ENCODE measurements at regions not wholly inside any gene's neighbourhood (a gene's known extent, or its start where the extent isn't known, plus 50 kb on each side); places are given as distances from the start of the nearest gene placed in this dataset.

DNA sequence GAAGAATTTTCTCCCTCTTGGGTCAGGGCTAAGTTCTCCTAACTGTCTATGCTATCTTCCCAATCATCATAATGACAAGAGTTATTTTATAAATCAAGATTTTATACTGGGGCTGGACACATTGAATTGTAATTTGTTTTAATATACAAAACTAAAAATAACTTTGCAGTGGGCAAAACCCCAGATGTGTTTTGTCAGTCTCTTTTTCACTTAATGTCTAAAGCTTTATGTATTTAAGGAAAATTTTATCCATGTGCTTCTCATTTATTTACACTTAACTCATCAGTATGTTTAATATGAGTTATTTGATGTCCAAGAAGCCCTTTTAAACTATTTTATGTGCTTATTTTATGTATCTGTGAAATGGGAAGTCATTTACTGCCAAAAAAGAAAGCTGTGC lies 362.8 kb upstream of the ADAMTSL1 start:
- H3K36me3 ChIP-seq (ENCODE audit: control insufficient read depth, insufficient read depth, low read length) = no peaks in the 10 kb centered on the region

DNA sequence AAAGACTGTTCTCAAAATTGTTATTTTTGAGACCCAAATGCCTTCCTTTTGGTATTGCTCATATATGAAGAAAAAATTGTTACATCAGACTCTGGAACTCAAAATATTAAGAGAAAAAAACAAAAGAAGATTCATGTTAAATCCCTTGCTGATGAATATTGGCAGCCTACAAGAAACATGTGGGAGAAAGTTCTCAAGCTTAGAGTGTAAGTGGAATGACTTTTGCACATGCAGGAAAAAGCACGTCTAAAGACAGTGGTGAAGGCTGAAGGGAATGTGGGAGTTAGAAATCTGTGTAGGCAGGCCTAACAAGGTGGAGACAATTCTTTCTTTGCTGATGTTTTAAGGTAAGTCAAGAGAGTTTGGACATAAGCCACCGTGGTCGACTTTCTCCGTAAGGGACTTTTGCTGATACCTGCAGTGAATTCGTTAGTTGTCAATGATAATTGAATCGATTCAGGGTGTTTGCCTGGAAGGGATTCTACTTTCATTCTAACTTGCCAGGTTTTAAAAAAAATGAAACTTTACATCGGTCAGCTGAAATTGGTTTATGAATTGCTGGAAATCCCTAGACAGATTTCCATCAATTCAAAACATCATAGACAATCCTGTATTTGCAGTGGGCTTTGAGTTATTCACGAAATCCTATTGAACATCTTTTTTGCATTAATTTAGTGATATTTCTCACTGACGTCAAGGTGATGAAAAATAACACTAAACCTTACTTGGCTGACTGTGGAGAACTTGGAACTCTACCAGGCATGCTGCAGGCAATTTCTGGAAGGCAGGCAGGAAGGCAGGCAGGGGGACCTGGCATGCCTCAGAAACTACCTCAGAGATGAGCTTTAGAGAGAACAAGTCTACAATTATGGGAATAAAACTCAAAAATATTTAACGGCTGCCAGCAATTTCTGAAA lies 359.1 kb upstream of the ADAMTSL1 start:
- H3K4me1 ChIP-seq (ENCODE audit: control insufficient read depth, insufficient read depth, low read length) = no peaks in the 10 kb centered on the region
- no peaks in the 10 kb centered on the region for H3K27me3 ChIP-seq (ENCODE audit: control insufficient read depth, insufficient read depth, low read length)
- no peaks in the 10 kb centered on the region for H3K9me3 ChIP-seq (ENCODE audit: control insufficient read depth, insufficient read depth, low read length)
- no peaks in the 10 kb centered on the region for H3K36me3 ChIP-seq (ENCODE audit: control insufficient read depth, insufficient read depth, low read length)
- DNase-seq (ENCODE audit: low read depth, low spot score) = no peak
- no peak overlapping the region for H3K27ac ChIP-seq (ENCODE audit: low read length)
- no CpG with 5 or more reads among the region's 10 CpGs for WGBS (ENCODE audit: insufficient coverage, insufficient read length)
- H3K4me3 ChIP-seq (ENCODE audit: low read length) = no peak overlapping the region

More for the DNA sequence above, 362.8 kb upstream of the ADAMTSL1 start:
- no peaks in the 10 kb centered on the region for H3K27me3 ChIP-seq (ENCODE audit: control insufficient read depth, insufficient read depth, low read length)
- DNase-seq (ENCODE audit: low read depth, low spot score) = no peak
- no peak overlapping the region for H3K27ac ChIP-seq (ENCODE audit: low read length)
- H3K4me3 ChIP-seq (ENCODE audit: low read length) = no peak overlapping the region
- no peaks in the 10 kb centered on the region for H3K9me3 ChIP-seq (ENCODE audit: control insufficient read depth, insufficient read depth, low read length)
- no peaks in the 10 kb centered on the region for H3K4me1 ChIP-seq (ENCODE audit: control insufficient read depth, insufficient read depth, low read length)

DNA sequence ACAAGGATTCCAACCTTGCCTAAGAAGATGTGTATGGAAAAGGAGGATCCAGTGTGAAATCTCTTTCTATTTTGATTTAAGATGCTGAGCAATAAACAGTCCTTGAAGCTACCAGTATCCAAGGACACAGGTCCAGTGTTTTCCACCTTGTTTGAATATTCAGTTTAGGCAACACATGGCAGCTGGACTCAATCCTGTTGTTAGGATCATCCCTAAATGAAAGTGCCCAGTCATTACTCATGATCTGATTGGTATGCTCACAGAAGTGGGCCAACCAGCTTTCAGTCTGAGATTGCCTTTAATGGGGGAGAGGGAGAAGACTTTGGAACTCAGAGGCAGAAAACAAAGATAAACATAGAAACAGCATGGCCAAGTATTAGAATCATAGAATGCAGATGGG lies 355.7 kb upstream of the ADAMTSL1 start:
- H3K36me3 ChIP-seq (ENCODE audit: control insufficient read depth, insufficient read depth, low read length) = no peaks in the 10 kb centered on the region
- H3K4me3 ChIP-seq (ENCODE audit: low read length) = no peak overlapping the region
- no peaks in the 10 kb centered on the region for H3K9me3 ChIP-seq (ENCODE audit: control insufficient read depth, insufficient read depth, low read length)
- H3K27me3 ChIP-seq (ENCODE audit: control insufficient read depth, insufficient read depth, low read length) = no peaks in the 10 kb centered on the region
- no peak overlapping the region for H3K27ac ChIP-seq (ENCODE audit: low read length)
- no peaks in the 10 kb centered on the region for H3K4me1 ChIP-seq (ENCODE audit: control insufficient read depth, insufficient read depth, low read length)
- DNase-seq (ENCODE audit: low read depth, low spot score) = no peak

DNA sequence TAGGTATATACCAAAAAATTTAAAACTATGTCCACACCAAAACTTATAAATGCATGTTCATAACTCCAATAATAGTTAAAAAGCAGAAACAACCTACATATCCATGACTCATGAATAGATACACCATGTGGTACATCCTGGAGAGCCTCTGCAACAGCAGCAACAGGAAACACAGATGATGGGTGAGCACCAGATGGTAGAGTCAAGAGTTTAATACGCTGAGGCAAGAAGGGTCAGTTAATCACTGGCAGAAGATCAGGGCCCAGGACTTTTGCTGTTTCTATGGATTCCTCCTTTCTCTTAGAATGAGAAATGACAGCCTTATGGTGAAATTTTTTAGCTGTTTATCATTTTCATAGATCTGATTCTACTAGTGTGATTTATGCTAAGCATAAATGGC lies 351.8 kb upstream of the ADAMTSL1 start:
- Histone ChIP-seq H3K4me3 (ENCODE audit: low read length) (no peak overlapping the region), H3K4me1 (ENCODE audit: control insufficient read depth, insufficient read depth, low read length) (no peaks in the 10 kb centered on the region), H3K9me3 (ENCODE audit: control insufficient read depth, insufficient read depth, low read length) (no peaks in the 10 kb centered on the region), H3K27ac (ENCODE audit: low read length) (no peak overlapping the region), H3K36me3 (ENCODE audit: control insufficient read depth, insufficient read depth, low read length) (no peaks in the 10 kb centered on the region), H3K27me3 (ENCODE audit: control insufficient read depth, insufficient read depth, low read length) (no peaks in the 10 kb centered on the region)
- DNase-seq (ENCODE audit: low read depth, low spot score) = no peak
- WGBS (ENCODE audit: insufficient coverage, insufficient read length) = no CpG with 5 or more reads among the region's 1 CpG

DNA sequence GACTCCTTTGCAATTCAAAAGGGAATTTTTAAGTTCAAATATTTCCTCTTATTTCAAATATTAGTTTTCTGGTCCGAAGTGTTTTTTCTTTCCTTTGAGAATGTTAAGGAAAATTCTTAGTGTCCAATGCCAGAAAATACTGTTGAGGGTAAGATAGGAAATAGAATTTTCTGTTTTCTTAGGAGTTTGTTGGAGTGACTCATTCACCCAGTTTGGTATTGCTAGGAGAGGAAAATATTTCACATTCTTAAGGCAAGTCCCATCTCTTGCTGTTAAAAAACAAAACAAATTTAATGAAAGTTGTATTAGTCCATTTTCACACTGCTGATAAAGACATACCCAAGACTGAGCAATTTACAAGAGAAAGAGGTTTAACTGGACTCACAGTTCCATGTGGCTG lies 349.2 kb upstream of the ADAMTSL1 start:
- Histone ChIP-seq H3K9me3 (ENCODE audit: control insufficient read depth, insufficient read depth, low read length) (no peaks in the 10 kb centered on the region), H3K27ac (ENCODE audit: low read length) (no peak overlapping the region), H3K36me3 (ENCODE audit: control insufficient read depth, insufficient read depth, low read length) (no peaks in the 10 kb centered on the region), H3K27me3 (ENCODE audit: control insufficient read depth, insufficient read depth, low read length) (0 out of 2 replicates have a peak, but pooled peaks cover under 1% of the 10 kb centered on the region), H3K4me1 (ENCODE audit: control insufficient read depth, insufficient read depth, low read length) (peaks cover 1% of the 10 kb centered on the region; the same call in 1 of the 2 replicates), H3K4me3 (ENCODE audit: low read length) (no peak overlapping the region)
- DNase-seq (ENCODE audit: low read depth, low spot score) = no peak
- WGBS (ENCODE audit: insufficient coverage, insufficient read length) = no CpG with 5 or more reads among the region's 1 CpG

DNA sequence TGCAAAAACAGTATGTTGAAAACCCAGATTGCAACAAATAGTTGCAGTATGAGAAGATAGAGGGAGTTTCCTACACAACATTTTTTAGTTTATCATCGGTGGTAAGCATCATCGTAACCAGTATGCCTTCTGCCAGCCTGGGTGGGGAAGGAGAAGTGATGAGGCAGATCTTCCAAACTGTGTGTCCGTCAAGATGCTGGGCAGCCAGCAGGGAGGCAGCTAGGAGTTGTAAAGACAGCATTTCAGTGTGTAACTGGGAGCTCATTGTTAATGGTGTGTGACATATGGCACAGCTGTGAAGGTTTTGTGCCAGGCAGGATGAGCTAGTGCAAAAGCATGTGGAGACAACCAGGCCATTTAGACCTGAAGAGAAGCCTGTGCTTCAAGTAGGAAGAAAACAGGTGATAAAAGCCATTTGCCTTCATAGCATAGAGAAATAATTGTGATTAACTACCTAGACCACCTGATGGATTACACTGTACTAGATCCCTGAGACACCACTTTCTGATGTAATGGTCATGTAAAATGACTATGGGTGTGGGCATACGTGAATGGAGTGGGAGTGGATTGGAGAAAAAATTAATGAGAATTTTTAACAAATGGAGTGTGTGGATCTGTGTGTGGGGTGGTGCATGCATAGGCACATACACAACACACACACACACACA lies 347.0 kb upstream of the ADAMTSL1 start:
- Histone ChIP-seq H3K4me3 (ENCODE audit: low read length) (no peak overlapping the region), H3K27ac (ENCODE audit: low read length) (no peak overlapping the region), H3K36me3 (ENCODE audit: control insufficient read depth, insufficient read depth, low read length) (no peaks in the 10 kb centered on the region), H3K9me3 (ENCODE audit: control insufficient read depth, insufficient read depth, low read length) (no peaks in the 10 kb centered on the region), H3K27me3 (ENCODE audit: control insufficient read depth, insufficient read depth, low read length) (0 out of 2 replicates have a peak, but pooled peaks cover 1% of the 10 kb centered on the region), H3K4me1 (ENCODE audit: control insufficient read depth, insufficient read depth, low read length) (peaks cover 3% of the 10 kb centered on the region; the same call in 1 of the 2 replicates)
- WGBS (ENCODE audit: insufficient coverage, insufficient read length) = 100% methylated on average over 1 of the region's 4 CpGs
- DNase-seq (ENCODE audit: low read depth, low spot score) = no peak

DNA sequence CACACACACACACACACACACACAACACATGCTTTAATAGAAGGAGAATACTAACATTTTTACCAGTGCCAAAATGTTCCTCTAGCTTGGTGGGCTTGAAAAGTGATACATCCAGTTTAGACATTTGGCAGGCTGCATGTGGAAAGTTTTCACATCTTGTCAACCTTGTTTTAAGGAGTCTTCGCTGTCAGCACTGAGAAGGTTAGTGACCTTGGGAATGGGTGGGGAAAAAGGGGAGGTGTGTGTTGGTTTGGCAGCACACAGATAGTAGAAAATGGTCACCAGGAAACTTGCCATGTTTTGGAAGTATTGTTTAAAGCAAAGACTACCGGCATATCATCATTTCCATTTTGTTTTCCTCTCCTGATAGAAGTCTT lies 346.5 kb upstream of the ADAMTSL1 start:
- WGBS (ENCODE audit: insufficient coverage, insufficient read length) = no CpG with 5 or more reads among the region's 2 CpGs
- no peaks in the 10 kb centered on the region for H3K9me3 ChIP-seq (ENCODE audit: control insufficient read depth, insufficient read depth, low read length)
- peaks cover 3% of the 10 kb centered on the region; the same call in 1 of the 2 replicates for H3K4me1 ChIP-seq (ENCODE audit: control insufficient read depth, insufficient read depth, low read length)
- DNase-seq (ENCODE audit: low read depth, low spot score) = no peak
- no peak overlapping the region for H3K27ac ChIP-seq (ENCODE audit: low read length)
- no peak overlapping the region for H3K4me3 ChIP-seq (ENCODE audit: low read length)
- no peaks in the 10 kb centered on the region for H3K36me3 ChIP-seq (ENCODE audit: control insufficient read depth, insufficient read depth, low read length)
- 0 out of 2 replicates have a peak, but pooled peaks cover 1% of the 10 kb centered on the region for H3K27me3 ChIP-seq (ENCODE audit: control insufficient read depth, insufficient read depth, low read length)

DNA sequence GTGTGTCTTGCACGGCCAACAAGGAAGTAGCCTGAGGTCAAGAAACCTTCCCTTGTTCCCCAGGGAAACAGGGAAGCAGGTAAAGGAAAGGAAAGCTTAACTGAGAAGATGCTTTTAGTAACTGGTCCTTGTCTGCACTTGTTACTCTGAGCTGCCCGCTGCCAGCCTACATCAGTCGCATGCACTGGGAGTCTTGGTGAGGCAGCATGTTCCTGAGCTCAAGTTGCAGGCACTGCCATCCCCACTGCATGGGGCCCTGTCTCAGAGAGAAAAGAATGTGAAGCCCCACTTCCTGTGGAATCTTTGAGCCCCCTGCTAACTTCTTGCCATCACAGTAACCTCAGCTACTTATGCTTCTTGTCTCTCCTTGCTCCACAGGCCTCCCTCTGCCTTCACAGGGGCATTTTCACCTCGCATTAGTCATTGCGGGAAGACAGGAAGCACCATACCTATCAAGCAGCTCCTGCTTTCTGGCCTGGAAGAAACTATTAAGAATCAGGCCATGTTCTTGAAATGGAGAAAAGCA lies 344.1 kb upstream of the ADAMTSL1 start:
- Histone ChIP-seq H3K4me3 (ENCODE audit: low read length) (no peak overlapping the region), H3K36me3 (ENCODE audit: control insufficient read depth, insufficient read depth, low read length) (no peaks in the 10 kb centered on the region), H3K9me3 (ENCODE audit: control insufficient read depth, insufficient read depth, low read length) (no peaks in the 10 kb centered on the region), H3K27me3 (ENCODE audit: control insufficient read depth, insufficient read depth, low read length) (0 out of 2 replicates have a peak, but pooled peaks cover 1% of the 10 kb centered on the region), H3K4me1 (ENCODE audit: control insufficient read depth, insufficient read depth, low read length) (peaks cover 3% of the 10 kb centered on the region; the same call in 1 of the 2 replicates), H3K27ac (ENCODE audit: low read length) (no peak overlapping the region)
- no peak for DNase-seq (ENCODE audit: low read depth, low spot score)
- no CpG with 5 or more reads among the region's 5 CpGs for WGBS (ENCODE audit: insufficient coverage, insufficient read length)

DNA sequence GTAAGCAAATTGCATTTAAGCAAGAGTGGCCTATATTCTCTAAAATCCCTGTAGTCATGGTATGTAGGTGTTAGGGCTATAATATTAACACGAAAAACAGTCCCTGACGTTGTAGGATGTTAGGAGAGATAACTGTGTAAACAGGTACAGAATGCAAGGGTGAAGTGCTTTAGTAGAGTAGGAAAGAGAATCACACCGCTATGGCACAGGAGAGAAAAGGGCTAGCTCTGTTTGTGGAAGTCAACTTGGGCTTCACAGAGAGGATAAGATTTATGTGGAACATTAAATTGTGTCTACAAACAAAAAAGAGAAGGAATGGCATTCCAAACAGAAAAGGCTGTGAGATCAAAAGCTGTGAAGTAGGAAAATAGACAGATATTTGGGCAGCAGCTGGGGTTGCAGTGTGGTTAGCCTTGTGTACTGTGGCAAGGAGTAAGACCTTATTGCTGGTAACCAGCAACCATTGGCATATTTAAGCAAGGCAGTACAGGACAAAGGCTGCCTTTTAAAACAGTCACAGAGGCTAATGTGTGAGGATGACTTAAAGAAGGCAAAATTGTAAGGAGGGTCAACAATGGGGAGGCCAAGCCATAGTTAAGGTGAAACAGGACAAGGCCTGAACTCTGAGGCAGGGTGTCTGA lies 337.5 kb upstream of the ADAMTSL1 start:
- DNase-seq (ENCODE audit: low read depth, low spot score) = no peak
- Histone ChIP-seq H3K36me3 (ENCODE audit: control insufficient read depth, insufficient read depth, low read length) (no peaks in the 10 kb centered on the region), H3K9me3 (ENCODE audit: control insufficient read depth, insufficient read depth, low read length) (no peaks in the 10 kb centered on the region), H3K27ac (ENCODE audit: low read length) (no peak overlapping the region), H3K27me3 (ENCODE audit: control insufficient read depth, insufficient read depth, low read length) (no peaks in the 10 kb centered on the region), H3K4me3 (ENCODE audit: low read length) (no peak overlapping the region), H3K4me1 (ENCODE audit: control insufficient read depth, insufficient read depth, low read length) (no peaks in the 10 kb centered on the region)
- no CpG with 5 or more reads among the region's 3 CpGs for WGBS (ENCODE audit: insufficient coverage, insufficient read length)

DNA sequence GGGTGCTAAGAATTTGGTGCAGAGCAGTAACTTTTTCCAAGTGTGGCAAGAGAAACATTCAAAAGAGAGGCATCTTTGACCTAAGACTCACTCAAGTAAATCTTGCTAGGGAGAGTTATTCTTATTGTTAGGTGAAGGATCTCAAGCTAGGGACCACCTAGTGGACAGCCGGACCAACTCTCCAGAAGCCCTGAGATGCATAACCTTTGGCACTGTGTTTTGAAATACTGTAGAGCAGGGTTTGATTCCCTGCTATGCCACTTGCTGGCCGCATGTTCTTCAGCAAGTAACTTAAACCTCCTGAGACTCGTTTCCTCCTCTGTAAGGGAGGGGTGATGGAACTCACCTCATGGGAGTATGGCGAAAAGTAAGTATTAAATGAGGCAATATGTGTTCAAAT lies 336.1 kb upstream of the ADAMTSL1 start:
- Histone ChIP-seq H3K27me3 (ENCODE audit: control insufficient read depth, insufficient read depth, low read length) (no peaks in the 10 kb centered on the region), H3K4me3 (ENCODE audit: low read length) (no peak overlapping the region), H3K36me3 (ENCODE audit: control insufficient read depth, insufficient read depth, low read length) (no peaks in the 10 kb centered on the region), H3K27ac (ENCODE audit: low read length) (no peak overlapping the region), H3K9me3 (ENCODE audit: control insufficient read depth, insufficient read depth, low read length) (no peaks in the 10 kb centered on the region), H3K4me1 (ENCODE audit: control insufficient read depth, insufficient read depth, low read length) (no peaks in the 10 kb centered on the region)
- DNase-seq (ENCODE audit: low read depth, low spot score) = no peak
- no CpG with 5 or more reads among the region's 4 CpGs for WGBS (ENCODE audit: insufficient coverage, insufficient read length)
